Right lobe of liver (tissue), 4 donors: ENCODE measurements at regions not wholly inside any gene's neighbourhood (a gene's known extent, or its start where the extent isn't known, plus 50 kb on each side); places are given as distances from the start of the nearest gene placed in this dataset.
"Not testable (repeated sequence)": the region's sequence is repeated elsewhere in the genome, so short reads cannot be mapped to it uniquely, and the experiment has no call there.

Experiments used
- CTCF ChIP-seq, 4 donors: fragments of 200-600 bp in 3 of 4; fragments of 450-650 bp in 1 of 4; IDR thresholded peaks; one replicate each; pipeline versions ENCODE4 v1.5.1 to v1.8.0; 2016 to 2022; ENCODE audit warnings: antibody characterized with exemption in 4 of 4, mild to moderate bottlenecking in 2 of 4
- POLR2A ChIP-seq: fragments of 450-650 bp; IDR thresholded peaks from one replicate; pipeline ENCODE4 v1.6.1; 2017; ENCODE audit warnings: antibody characterized with exemption, mild to moderate bottlenecking
- donor health status: DM: no; HTN: no; CAD: no.
- donor health status: DM: no; HTN: no; CAD: no.
- donor health status: DM: no; HTN: yes; CAD: no.

- not testable (repeated sequence) for TF ChIP-seq CTCF (IDR thresholded peaks at IDR 0.05); POLR2A
Measured at GRCh38 chr14:106468869-106469268, 942.5 kb downstream of the TMEM121 start.
